ENCODE measurements at regions not wholly inside any gene's neighbourhood (a gene's known extent, or its start where the extent isn't known, plus 50 kb on each side); places are given as distances from the start of the nearest gene placed in this dataset.
"Not testable (repeated sequence)": the region's sequence is repeated elsewhere in the genome, so short reads cannot be mapped to it uniquely, and the experiment has no call there.

GRCh38 chr3:11898611-11899325 is 52.1 kb upstream of the TAMM41 start:
- no peak for DNase-seq (ENCODE audit: low spot score in 2 of 2)
- 79 to 85% methylated on average over 18 of the region's 18 CpGs for WGBS, 2 donors
- H3K4me3 ChIP-seq (ENCODE audit: low read depth, poor library complexity, severe bottlenecking): no peak overlapping the region
- TF ChIP-seq POLR2A (IDR thresholded peaks at IDR 0.05) (no peak), CTCF (IDR thresholded peaks at IDR 0.05) (no peak)
- intact Hi-C loops (cut with DNase I; ENCODE audit: low total_unique reads): no loop called here

DNA sequence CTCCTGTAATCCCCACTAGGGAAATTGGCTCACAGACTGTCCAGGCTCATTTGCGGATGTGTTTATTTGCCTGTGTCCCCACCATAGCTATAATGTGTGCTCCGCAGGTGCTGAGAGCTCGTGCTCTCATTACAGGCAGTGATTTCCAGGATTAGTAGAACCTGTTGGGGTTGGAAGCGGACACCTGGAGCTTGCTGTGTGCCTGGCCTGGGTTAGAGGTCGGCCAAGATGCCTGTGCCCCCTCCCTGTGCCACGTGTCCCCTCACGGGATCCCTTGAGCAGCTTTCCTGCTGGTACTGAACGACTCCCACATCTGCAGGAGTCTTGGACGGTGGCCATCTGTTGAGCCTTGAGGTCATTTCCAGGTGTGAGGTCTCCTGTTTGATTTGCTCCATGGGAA is 52.7 kb upstream of the TAMM41 start:
- WGBS, 2 donors: 64 to 80% methylated on average over 4 to 9 of the region's 9 CpGs
- H3K4me3 ChIP-seq (ENCODE audit: low read depth, poor library complexity, severe bottlenecking); intact Hi-C loops (cut with DNase I; ENCODE audit: low total_unique reads); DNase-seq (ENCODE audit: low spot score in 2 of 2): not testable (repeated sequence)

DNA sequence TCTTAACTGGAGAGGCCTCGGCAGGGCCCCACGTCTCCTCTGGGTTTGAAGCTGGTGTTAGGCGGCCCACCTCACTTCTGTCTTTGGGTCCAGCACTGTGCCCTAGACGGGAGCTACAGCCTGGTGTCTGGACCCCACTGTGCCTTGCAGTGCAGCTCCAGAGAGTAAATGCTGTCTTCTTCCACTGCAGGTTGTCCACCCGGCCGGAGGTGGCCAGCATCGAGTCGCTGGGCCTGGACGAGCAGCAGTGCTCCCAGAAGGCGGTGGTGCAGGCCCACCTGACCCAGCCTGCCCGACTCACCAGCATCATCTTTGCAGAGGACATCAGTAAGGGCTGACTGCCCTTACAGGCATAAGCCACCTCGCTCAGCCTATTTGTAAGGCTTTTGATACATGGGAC is 53.1 kb upstream of the TAMM41 start:
- TF ChIP-seq POLR2A (IDR thresholded peaks at IDR 0.05): no peak
- TF ChIP-seq CTCF (IDR thresholded peaks at IDR 0.05): no peak
- 88 to 89% methylated on average over 10 of the region's 12 CpGs for WGBS, 2 donors
- intact Hi-C loops (cut with DNase I; ENCODE audit: low total_unique reads): no loop called here
- no peak for DNase-seq (ENCODE audit: low spot score in 2 of 2)
- H3K4me3 ChIP-seq (ENCODE audit: low read depth, poor library complexity, severe bottlenecking): no peak overlapping the region

DNA sequence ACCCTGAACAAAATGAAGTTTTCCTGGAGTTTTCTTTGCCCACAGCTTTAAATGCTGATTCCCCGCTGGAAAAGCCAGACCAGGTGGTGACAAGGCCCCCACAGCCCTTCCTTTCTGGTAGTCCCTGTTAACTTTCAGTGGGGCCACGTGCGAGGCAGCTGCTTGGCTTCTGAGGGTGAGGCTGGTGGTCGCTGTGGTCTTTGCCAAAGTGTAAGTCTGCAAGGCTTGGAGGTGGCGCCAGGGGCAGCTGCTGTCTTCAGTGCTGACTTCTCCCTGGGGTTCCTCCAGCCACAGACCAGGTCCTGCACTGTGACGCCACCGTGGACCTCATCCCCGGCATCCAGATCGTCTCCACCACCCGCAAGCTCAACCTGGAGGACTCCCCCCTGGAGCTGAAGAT is 54.1 kb upstream of the TAMM41 start:
- intact Hi-C loops (cut with DNase I; ENCODE audit: low total_unique reads): no loop called here
- no peak overlapping the region for H3K4me3 ChIP-seq (ENCODE audit: low read depth, poor library complexity, severe bottlenecking)
- WGBS, 2 donors: 80 to 86% methylated on average over 10 of the region's 10 CpGs
- DNase-seq (ENCODE audit: low spot score in 2 of 2): no peak
- no peak for TF ChIP-seq POLR2A (IDR thresholded peaks at IDR 0.05)
- TF ChIP-seq CTCF (IDR thresholded peaks at IDR 0.05): no peak

GRCh38 chr3:11901286-11901875 is 54.7 kb upstream of the TAMM41 start:
- H3K4me3 ChIP-seq (ENCODE audit: low read depth, poor library complexity, severe bottlenecking): no peak overlapping the region
- DNase-seq (ENCODE audit: low spot score in 2 of 2): no peak
- WGBS, 2 donors: 81 to 90% methylated on average over 6 to 7 of the region's 7 CpGs
- TF ChIP-seq POLR2A (IDR thresholded peaks at IDR 0.05) (no peak), CTCF (IDR thresholded peaks at IDR 0.05) (no peak)
- intact Hi-C loops (cut with DNase I; ENCODE audit: low total_unique reads): no loop called here

DNA sequence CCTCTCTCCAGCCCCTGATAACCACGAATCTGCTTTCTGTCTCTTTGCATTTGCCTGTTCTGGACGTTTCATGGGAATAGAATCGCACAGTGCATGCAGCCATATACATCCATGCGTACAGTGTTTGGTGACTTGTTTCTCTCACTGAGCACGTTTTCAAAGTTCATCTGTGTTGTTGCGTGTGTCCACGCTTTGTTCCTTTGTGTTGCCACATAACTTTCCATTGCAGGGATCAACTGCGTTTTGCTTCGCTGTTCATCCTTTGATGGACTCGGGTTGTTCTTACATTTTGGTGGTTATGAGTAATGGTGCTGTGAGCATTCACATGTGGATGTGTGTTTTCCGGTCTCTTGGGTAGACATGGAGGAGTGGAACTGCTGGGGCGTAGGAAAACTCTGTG is 56.4 kb upstream of the TAMM41 start:
- H3K4me3 ChIP-seq (ENCODE audit: low read depth, poor library complexity, severe bottlenecking): no peak overlapping the region
- intact Hi-C loops (cut with DNase I; ENCODE audit: low total_unique reads): no loop called here
- no peak for DNase-seq (ENCODE audit: low spot score in 2 of 2)
- 72 to 78% methylated on average over 12 of the region's 12 CpGs for WGBS, 2 donors
- TF ChIP-seq CTCF (IDR thresholded peaks at IDR 0.05) (no peak), POLR2A (IDR thresholded peaks at IDR 0.05) (no peak)
